HEK293 (cell line): ENCODE measurements at regions not wholly inside any gene's neighbourhood (a gene's known extent, or its start where the extent isn't known, plus 50 kb on each side); places are given as distances from the start of the nearest gene placed in this dataset.

Experiments
- CTCF ChIA-PET: fragments of 350-600 bp; formaldehyde crosslinking; extraction: SDS; loops from one replicate; lab custom pipeline; 2021; ENCODE audit warnings: antibody characterized with exemption; lab: Yijun Ruan, JAX
- POLR2A ChIA-PET: fragments of 300-600 bp; formaldehyde crosslinking; extraction: SDS; loops from one replicate; lab custom pipeline; 2020; ENCODE audit warnings: antibody characterized with exemption, inconsistent platforms; lab: Yijun Ruan, JAX
- H3K27ac ChIP-seq: fragments of 200-500 bp; sonication (Bioruptor generic); 2 replicates; pipeline ENCODE4 v1.5.1; 2014; ENCODE audit warnings: low read depth, low read length, control low read depth, inconsistent platforms; ENCODE audit errors: extremely low read depth
- H3K36me3 ChIP-seq, 2 experiments: fragments of 200-500 bp in 1 of 2; sonication (Bioruptor generic) in 1 of 2; 1 replicate in 1 of 2; 2 replicates in 1 of 2; pipeline ENCODE4 v1.5.1; 2014 to 2017; ENCODE audit warnings: inconsistent platforms in 2 of 2, low read length in 2 of 2; ENCODE audit not compliant: control insufficient read depth in 2 of 2, insufficient read depth in 1 of 2
- H3K4me1 ChIP-seq: fragments of 200-500 bp; sonication (Bioruptor generic); 2 replicates; pipeline ENCODE4 v1.5.1; 2014; ENCODE audit warnings: mild to moderate bottlenecking, low read length, inconsistent platforms; ENCODE audit not compliant: control insufficient read depth, insufficient read depth
- H3K4me3 ChIP-seq: 2 replicates; pipeline ENCODE4 v1.5.1; 2011; ENCODE audit warnings: low read depth, mild to moderate bottlenecking, control low read depth, low read length, moderate library complexity
- H3K9me3 ChIP-seq: fragments of 200-500 bp; sonication (Bioruptor generic); 2 replicates; pipeline ENCODE4 v1.5.1; 2014; ENCODE audit warnings: low read depth, low read length, inconsistent platforms; ENCODE audit not compliant: control insufficient read depth, insufficient read depth
- BCL11A ChIP-seq: fragments of 450-650 bp; formaldehyde crosslinking; IDR thresholded peaks from 2 replicates; pipeline ENCODE4 v1.5.1; 2016; ENCODE audit warnings: low read depth, missing biosample characterization, missing genetic modification characterization
- GLIS2 ChIP-seq: fragments of 450-650 bp; formaldehyde crosslinking; IDR thresholded peaks from 2 replicates; pipeline ENCODE4 v1.5.1; 2016; ENCODE audit warnings: missing biosample characterization, missing genetic modification characterization
- HOXD13 ChIP-seq: sonication (generic); formaldehyde crosslinking; IDR thresholded peaks from 2 replicates; pipeline ENCODE4 v1.8.0; 2022; ENCODE audit warnings: missing genetic modification reagents, borderline replicate concordance
- KLF16 ChIP-seq: fragments of 450-650 bp; formaldehyde crosslinking; IDR thresholded peaks from 2 replicates; pipeline ENCODE4 v1.5.1; 2017; ENCODE audit warnings: missing biosample characterization, missing genetic modification characterization
- SP2 ChIP-seq: fragments of 450-650 bp; formaldehyde crosslinking; IDR thresholded peaks from 2 replicates; pipeline ENCODE4 v1.5.1; 2016; ENCODE audit warnings: missing biosample characterization, missing genetic modification characterization
- ZFHX2 ChIP-seq: fragments of 450-650 bp; formaldehyde crosslinking; conservative IDR thresholded peaks from 2 replicates; pipeline ENCODE4 v1.5.1; 2016; ENCODE audit warnings: missing biosample characterization, missing genetic modification characterization
- ZFP37 ChIP-seq: fragments of 450-650 bp; formaldehyde crosslinking; IDR thresholded peaks from 2 replicates; pipeline ENCODE4 v1.5.1; 2016; ENCODE audit warnings: missing biosample characterization, missing genetic modification characterization
- ZNF121 ChIP-seq: fragments of 450-650 bp; formaldehyde crosslinking; IDR thresholded peaks from 2 replicates; pipeline ENCODE4 v1.5.1; 2016; ENCODE audit warnings: missing biosample characterization, missing genetic modification characterization
- ZNF140 ChIP-seq: fragments of 450-650 bp; formaldehyde crosslinking; IDR thresholded peaks from 2 replicates; pipeline ENCODE4 v1.5.1; 2016; ENCODE audit warnings: missing biosample characterization, missing genetic modification characterization
- ZNF174 ChIP-seq: fragments of 450-650 bp; formaldehyde crosslinking; IDR thresholded peaks from 2 replicates; pipeline ENCODE4 v1.5.0; 2017; ENCODE audit warnings: missing biosample characterization, mild to moderate bottlenecking, missing genetic modification characterization
- ZNF23 ChIP-seq: fragments of 450-650 bp; formaldehyde crosslinking; IDR thresholded peaks from 2 replicates; pipeline ENCODE4 v1.5.1; 2016; ENCODE audit warnings: missing biosample characterization, missing genetic modification characterization, borderline replicate concordance
- ZNF324 ChIP-seq: fragments of 450-650 bp; formaldehyde crosslinking; IDR thresholded peaks from 2 replicates; pipeline ENCODE4 v1.5.1; 2016; ENCODE audit warnings: missing biosample characterization, missing genetic modification characterization
- ZNF707 ChIP-seq: fragments of 450-650 bp; formaldehyde crosslinking; IDR thresholded peaks from 2 replicates; pipeline ENCODE4 v1.5.1; 2016; ENCODE audit warnings: missing biosample characterization, missing genetic modification characterization
- ZNF785 ChIP-seq: fragments of 450-650 bp; formaldehyde crosslinking; IDR thresholded peaks from 2 replicates; pipeline ENCODE4 v1.5.1; 2016; ENCODE audit warnings: missing biosample characterization, missing genetic modification characterization
- ZSCAN23 ChIP-seq: fragments of 450-650 bp; formaldehyde crosslinking; IDR thresholded peaks from 2 replicates; pipeline ENCODE4 v1.5.1; 2016; ENCODE audit warnings: missing biosample characterization, missing genetic modification characterization
- TF ChIP-seq, protein P1 (sequence below): fragments of 450-650 bp; formaldehyde crosslinking; IDR thresholded peaks from 2 replicates; pipeline ENCODE4 v1.5.1; 2017; ENCODE audit warnings: missing biosample characterization, missing genetic modification characterization
- TF ChIP-seq, protein P2 (sequence below): fragments of 450-650 bp; formaldehyde crosslinking; optimal IDR thresholded peaks from 2 replicates; pipeline ENCODE3; 2016; ENCODE audit warnings: missing biosample characterization, mild to moderate bottlenecking, missing genetic modification characterization
- TF ChIP-seq, protein P3 (sequence below): fragments of 450-650 bp; formaldehyde crosslinking; IDR thresholded peaks from 2 replicates; pipeline ENCODE4 v1.5.1; 2016; ENCODE audit warnings: missing biosample characterization, missing genetic modification characterization
- TF ChIP-seq, protein P4 (sequence below): fragments of 450-650 bp; formaldehyde crosslinking; IDR thresholded peaks from 2 replicates; pipeline ENCODE4 v1.5.1; 2016; ENCODE audit warnings: missing biosample characterization, missing genetic modification characterization
- TF ChIP-seq, protein P5 (sequence below): fragments of 450-650 bp; formaldehyde crosslinking; conservative IDR thresholded peaks from 2 replicates; pipeline ENCODE4 v1.5.1; 2016; ENCODE audit warnings: low read depth, missing biosample characterization, missing genetic modification characterization
- TF ChIP-seq, protein P6 (sequence below): fragments of 450-650 bp; formaldehyde crosslinking; IDR thresholded peaks from 2 replicates; pipeline ENCODE4 v1.5.1; 2016; ENCODE audit warnings: missing biosample characterization, missing genetic modification characterization

DNA sequence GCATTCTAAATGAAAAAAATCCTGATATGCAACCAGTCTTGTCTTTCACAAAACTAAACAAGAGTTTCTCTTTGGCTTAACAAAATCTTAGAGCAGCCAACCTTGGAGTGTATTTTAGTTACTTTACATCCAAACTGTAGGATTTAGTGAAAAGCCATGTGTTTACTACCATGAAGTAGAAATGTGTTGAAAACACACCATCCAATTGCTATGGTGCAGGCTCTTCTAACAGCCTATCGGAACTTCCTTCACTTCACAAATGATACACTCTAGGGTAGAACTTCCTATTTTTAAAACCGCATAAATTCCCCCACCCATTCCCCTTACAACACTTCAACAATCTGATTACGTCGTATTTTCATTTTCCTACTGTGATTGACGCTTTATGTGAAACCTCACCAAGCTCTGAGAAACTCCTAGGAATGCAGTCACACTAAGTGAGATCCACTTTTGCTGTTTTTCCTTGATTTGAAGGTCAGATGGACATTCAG lies 74.4 kb upstream of the MAP4K4 start:
- TF ChIP-seq, protein P1, sequence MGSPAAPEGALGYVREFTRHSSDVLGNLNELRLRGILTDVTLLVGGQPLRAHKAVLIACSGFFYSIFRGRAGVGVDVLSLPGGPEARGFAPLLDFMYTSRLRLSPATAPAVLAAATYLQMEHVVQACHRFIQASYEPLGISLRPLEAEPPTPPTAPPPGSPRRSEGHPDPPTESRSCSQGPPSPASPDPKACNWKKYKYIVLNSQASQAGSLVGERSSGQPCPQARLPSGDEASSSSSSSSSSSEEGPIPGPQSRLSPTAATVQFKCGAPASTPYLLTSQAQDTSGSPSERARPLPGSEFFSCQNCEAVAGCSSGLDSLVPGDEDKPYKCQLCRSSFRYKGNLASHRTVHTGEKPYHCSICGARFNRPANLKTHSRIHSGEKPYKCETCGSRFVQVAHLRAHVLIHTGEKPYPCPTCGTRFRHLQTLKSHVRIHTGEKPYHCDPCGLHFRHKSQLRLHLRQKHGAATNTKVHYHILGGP (tag by site-specific recombination): no peak
- no peak for TF ChIP-seq ZNF785
- TF ChIP-seq ZNF324 (tag by site-specific recombination): no peak
- TF ChIP-seq SP2 (tag by site-specific recombination): no peak
- TF ChIP-seq, protein P2, sequence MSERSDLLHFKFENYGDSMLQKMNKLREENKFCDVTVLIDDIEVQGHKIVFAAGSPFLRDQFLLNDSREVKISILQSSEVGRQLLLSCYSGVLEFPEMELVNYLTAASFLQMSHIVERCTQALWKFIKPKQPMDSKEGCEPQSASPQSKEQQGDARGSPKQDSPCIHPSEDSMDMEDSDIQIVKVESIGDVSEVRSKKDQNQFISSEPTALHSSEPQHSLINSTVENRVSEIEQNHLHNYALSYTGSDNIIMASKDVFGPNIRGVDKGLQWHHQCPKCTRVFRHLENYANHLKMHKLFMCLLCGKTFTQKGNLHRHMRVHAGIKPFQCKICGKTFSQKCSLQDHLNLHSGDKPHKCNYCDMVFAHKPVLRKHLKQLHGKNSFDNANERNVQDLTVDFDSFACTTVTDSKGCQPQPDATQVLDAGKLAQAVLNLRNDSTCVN (tag by site-specific recombination): no peak
- no peak for TF ChIP-seq ZFP37
- POLR2A ChIA-PET: no interaction called here

DNA sequence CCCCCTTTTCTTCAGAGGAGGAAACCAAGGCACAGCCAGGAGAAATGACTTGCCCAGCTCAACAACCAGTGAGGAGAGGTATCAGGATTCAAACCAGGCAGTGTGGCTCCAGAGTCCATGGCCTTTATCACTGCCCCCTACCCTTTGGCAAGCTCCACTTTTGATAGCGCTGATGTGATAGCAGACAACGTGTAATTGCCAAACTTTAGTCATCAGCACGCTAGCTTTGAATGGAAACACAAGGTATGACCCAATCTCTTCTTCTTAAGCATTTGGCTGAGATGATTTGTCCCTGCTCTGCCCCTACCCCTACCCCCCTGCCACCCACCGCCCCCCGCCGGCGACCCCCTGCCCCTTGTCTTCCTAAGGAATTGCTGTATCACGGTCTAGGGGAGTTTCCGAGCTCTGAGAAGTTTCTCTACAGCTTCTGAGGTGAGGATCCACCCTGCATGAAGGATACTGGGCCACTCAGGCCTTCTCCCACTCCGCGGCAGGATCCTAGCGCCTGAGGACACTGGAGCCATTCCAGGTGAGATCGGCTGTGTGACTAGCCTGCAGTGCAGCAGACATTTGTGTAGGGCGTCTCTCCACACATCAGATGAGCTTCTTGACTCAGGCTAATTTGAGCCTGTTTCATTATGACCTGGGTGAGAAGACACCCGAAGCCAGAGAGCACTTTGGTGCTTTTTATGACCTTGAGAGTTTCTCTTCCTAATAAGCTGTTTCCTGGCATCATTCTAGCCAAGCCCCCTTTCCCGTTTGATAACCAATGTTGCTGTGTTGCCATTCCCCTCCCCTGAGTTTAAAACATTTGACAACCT lies 75.1 kb upstream of the MAP4K4 start:
- Histone ChIP-seq H3K36me3 (no peaks in the 10 kb centered on the region), H3K9me3 (no peaks in the 10 kb centered on the region), H3K4me1 (no peaks in the 10 kb centered on the region), H3K27ac (no peak overlapping the region), H3K4me3 (no peak overlapping the region)
- POLR2A ChIA-PET: no interaction called here
- CTCF ChIA-PET: no interaction called here
- no peak for TF ChIP-seq ZNF140 (tag by site-specific recombination)
- TF ChIP-seq, protein P3, sequence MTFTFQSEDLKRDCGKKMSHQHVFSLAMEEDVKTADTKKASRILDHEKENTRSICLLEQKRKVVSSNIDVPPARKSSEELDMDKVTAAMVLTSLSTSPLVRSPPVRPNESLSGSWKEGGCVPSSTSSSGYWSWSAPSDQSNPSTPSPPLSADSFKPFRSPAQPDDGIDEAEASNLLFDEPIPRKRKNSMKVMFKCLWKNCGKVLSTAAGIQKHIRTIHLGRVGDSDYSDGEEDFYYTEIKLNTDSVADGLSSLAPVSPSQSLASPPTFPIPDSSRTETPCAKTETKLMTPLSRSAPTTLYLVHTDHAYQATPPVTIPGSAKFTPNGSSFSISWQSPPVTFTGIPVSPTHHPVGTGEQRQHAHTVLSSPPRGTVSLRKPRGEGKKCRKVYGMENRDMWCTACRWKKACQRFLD (tag by site-specific recombination): no peak
- TF ChIP-seq ZSCAN23: no peak
- no peak for TF ChIP-seq KLF16 (tag by site-specific recombination)
- TF ChIP-seq ZNF174 (tag by site-specific recombination): no peak
- TF ChIP-seq, protein P4, sequence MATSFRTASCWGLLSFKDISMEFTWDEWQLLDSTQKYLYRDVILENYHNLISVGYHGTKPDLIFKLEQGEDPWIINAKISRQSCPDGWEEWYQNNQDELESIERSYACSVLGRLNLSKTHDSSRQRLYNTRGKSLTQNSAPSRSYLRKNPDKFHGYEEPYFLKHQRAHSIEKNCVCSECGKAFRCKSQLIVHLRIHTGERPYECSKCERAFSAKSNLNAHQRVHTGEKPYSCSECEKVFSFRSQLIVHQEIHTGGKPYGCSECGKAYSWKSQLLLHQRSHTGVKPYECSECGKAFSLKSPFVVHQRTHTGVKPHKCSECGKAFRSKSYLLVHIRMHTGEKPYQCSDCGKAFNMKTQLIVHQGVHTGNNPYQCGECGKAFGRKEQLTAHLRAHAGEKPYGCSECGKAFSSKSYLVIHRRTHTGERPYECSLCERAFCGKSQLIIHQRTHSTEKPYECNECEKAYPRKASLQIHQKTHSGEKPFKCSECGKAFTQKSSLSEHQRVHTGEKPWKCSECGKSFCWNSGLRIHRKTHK (tag by site-specific recombination): no peak
- TF ChIP-seq, protein P1 (tag by site-specific recombination): no peak
- TF ChIP-seq, protein P5, sequence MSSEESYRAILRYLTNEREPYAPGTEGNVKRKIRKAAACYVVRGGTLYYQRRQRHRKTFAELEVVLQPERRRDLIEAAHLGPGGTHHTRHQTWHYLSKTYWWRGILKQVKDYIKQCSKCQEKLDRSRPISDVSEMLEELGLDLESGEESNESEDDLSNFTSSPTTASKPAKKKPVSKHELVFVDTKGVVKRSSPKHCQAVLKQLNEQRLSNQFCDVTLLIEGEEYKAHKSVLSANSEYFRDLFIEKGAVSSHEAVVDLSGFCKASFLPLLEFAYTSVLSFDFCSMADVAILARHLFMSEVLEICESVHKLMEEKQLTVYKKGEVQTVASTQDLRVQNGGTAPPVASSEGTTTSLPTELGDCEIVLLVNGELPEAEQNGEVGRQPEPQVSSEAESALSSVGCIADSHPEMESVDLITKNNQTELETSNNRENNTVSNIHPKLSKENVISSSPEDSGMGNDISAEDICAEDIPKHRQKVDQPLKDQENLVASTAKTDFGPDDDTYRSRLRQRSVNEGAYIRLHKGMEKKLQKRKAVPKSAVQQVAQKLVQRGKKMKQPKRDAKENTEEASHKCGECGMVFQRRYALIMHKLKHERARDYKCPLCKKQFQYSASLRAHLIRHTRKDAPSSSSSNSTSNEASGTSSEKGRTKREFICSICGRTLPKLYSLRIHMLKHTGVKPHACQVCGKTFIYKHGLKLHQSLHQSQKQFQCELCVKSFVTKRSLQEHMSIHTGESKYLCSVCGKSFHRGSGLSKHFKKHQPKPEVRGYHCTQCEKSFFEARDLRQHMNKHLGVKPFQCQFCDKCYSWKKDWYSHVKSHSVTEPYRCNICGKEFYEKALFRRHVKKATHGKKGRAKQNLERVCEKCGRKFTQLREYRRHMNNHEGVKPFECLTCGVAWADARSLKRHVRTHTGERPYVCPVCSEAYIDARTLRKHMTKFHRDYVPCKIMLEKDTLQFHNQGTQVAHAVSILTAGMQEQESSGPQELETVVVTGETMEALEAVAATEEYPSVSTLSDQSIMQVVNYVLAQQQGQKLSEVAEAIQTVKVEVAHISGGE (tag by site-specific recombination): no peak
- no peak for TF ChIP-seq ZNF23
- no peak for TF ChIP-seq ZNF121 (tag by site-specific recombination)
- no peak for TF ChIP-seq ZFHX2
- TF ChIP-seq BCL11A: no peak
- TF ChIP-seq GLIS2 (tag by site-specific recombination): no peak
- TF ChIP-seq ZNF707: no peak
- no peak for TF ChIP-seq HOXD13 (CRISPR knock-in tag)
- TF ChIP-seq, protein P6, sequence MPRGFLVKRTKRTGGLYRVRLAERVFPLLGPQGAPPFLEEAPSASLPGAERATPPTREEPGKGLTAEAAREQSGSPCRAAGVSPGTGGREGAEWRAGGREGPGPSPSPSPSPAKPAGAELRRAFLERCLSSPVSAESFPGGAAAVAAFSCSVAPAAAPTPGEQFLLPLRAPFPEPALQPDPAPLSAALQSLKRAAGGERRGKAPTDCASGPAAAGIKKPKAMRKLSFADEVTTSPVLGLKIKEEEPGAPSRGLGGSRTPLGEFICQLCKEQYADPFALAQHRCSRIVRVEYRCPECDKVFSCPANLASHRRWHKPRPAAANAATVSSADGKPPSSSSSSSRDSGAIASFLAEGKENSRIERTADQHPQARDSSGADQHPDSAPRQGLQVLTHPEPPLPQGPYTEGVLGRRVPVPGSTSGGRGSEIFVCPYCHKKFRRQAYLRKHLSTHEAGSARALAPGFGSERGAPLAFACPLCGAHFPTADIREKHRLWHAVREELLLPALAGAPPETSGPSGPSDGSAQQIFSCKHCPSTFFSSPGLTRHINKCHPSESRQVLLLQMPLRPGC: no peak

More for the DNA sequence above, 74.4 kb upstream of the MAP4K4 start:
- Histone ChIP-seq H3K4me1 (no peaks in the 10 kb centered on the region), H3K36me3 (no peaks in the 10 kb centered on the region), H3K27ac (no peak overlapping the region), H3K9me3 (no peaks in the 10 kb centered on the region), H3K4me3 (no peak overlapping the region)
- CTCF ChIA-PET: no interaction called here
